Chondrocyte (in vitro differentiated cells): ENCODE measurements at regions not wholly inside any gene's neighbourhood (a gene's known extent, or its start where the extent isn't known, plus 50 kb on each side); places are given as distances from the start of the nearest gene placed in this dataset.
A peak's percentile ranks its signal among the peaks of the same experiment; 100 is the strongest.
"Not testable (repeated sequence)": the region's sequence is repeated elsewhere in the genome, so short reads cannot be mapped to it uniquely, and the experiment has no call there.

Experiments
- DNase-seq: peaks from one replicate; pipeline ENCODE4 v3.0.0; 2021; ENCODE audit warnings: mixed read lengths, low spot score
- H3K27ac Mint-ChIP-seq: one replicate; pipeline ENCODE4 v1.8.0; 2021; ENCODE audit warnings: mild to moderate bottlenecking, moderate library complexity, mixed read lengths; ENCODE audit not compliant: unreplicated experiment
- H3K27me3 Mint-ChIP-seq: 2 replicates; pipeline ENCODE4 v1.8.0; 2021; ENCODE audit warnings: low read depth, mixed read lengths
- H3K36me3 Mint-ChIP-seq: 2 replicates; pipeline ENCODE4 v1.8.0; 2021; ENCODE audit warnings: low read depth, mixed read lengths
- H3K4me1 Mint-ChIP-seq: 2 replicates; pipeline ENCODE4 v1.8.0; 2021; ENCODE audit warnings: low read depth, mild to moderate bottlenecking, mixed read lengths
- H3K4me3 Mint-ChIP-seq: one replicate; pipeline ENCODE4 v1.8.0; 2021; ENCODE audit warnings: mild to moderate bottlenecking, moderate library complexity, mixed read lengths; ENCODE audit not compliant: unreplicated experiment
- H3K9me3 Mint-ChIP-seq: 2 replicates; pipeline ENCODE4 v1.8.0; 2021; ENCODE audit warnings: low read depth, mixed read lengths
- TF ChIP-seq, protein P1 (sequence below): fragments of 200-600 bp; sonication (generic); IDR thresholded peaks from 2 replicates; pipeline ENCODE4 v1.5.0; 2021; ENCODE audit warnings: antibody characterized with exemption, mild to moderate bottlenecking, moderate library complexity

DNA sequence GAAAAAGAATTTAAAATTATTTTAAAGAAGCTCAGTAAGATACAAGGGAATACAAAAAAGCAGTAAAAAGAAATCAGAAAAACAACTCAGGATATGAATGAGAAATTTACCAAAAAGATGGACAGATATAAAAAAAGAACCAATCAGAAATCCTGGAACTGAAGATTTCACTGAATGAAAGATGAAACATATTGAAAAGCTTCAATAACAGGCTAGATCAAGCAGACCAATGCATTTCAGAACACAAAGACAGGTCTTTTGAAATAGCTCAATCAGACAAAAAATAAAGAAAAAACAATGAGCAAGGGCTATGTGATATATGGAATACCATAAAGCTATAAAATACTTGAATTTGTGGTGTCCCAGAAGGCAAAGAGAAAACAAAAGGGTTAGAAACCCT, 322.6 kb upstream of the POU5F2 start:
- no peak overlapping the region for H3K27ac Mint-ChIP-seq
- peaks cover 14% of the 10 kb centered on the region for H3K36me3 Mint-ChIP-seq
- H3K9me3 Mint-ChIP-seq: peaks cover 49% of the 10 kb centered on the region
- H3K4me1 Mint-ChIP-seq: no peaks in the 10 kb centered on the region
- TF ChIP-seq, protein P1, sequence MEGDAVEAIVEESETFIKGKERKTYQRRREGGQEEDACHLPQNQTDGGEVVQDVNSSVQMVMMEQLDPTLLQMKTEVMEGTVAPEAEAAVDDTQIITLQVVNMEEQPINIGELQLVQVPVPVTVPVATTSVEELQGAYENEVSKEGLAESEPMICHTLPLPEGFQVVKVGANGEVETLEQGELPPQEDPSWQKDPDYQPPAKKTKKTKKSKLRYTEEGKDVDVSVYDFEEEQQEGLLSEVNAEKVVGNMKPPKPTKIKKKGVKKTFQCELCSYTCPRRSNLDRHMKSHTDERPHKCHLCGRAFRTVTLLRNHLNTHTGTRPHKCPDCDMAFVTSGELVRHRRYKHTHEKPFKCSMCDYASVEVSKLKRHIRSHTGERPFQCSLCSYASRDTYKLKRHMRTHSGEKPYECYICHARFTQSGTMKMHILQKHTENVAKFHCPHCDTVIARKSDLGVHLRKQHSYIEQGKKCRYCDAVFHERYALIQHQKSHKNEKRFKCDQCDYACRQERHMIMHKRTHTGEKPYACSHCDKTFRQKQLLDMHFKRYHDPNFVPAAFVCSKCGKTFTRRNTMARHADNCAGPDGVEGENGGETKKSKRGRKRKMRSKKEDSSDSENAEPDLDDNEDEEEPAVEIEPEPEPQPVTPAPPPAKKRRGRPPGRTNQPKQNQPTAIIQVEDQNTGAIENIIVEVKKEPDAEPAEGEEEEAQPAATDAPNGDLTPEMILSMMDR: no peak
- H3K27me3 Mint-ChIP-seq: no peaks in the 10 kb centered on the region
- H3K4me3 Mint-ChIP-seq: no peak overlapping the region
- DNase-seq: no peak

DNA sequence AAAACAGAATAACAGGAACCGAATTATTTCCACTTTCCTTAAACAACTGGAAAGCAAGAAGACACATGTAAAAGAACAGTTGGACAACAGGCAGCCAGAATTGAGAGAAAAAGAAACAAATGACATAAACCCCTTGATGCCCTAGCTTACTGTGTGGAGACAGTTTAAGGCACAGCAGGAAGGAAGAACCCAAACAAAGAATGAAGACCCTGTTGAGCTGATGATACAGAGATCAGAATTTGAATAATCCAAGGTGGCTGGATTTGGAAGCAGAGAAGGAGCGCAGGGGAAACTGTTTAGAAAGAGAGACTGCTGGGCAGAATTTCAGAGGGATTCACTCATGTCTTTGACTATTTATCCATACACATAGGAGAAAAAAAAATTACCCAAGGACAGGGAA, 316.3 kb upstream of the POU5F2 start:
- Mint-ChIP-seq H3K9me3 (peaks cover 4% of the 10 kb centered on the region), H3K4me3 (no peak overlapping the region), H3K27me3 (no peaks in the 10 kb centered on the region), H3K27ac (peak overlapping the region; percentile 0), H3K4me1 (peaks cover 18% of the 10 kb centered on the region), H3K36me3 (peaks cover 5% of the 10 kb centered on the region)
- DNase-seq: no peak
- TF ChIP-seq, protein P1: no peak

DNA sequence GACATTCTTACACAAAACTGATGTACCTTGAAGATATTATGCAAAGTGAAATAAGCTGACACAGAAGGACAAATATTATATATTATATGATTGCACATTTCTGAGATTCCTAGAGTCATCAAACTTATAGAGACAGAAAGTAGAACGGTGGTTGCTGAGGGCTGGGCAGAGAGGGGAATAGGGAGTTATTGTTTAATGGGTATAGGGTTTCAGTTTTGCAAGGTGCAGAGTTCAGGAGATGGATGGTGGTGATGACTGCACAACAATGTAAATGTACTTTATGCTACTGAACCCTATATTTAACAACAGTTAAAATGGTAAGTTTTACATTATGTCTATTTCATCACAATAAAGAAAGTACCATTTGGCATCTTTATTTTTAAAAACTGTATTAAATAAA, 315.8 kb upstream of the POU5F2 start:
- TF ChIP-seq, protein P1: no peak
- peaks cover 5% of the 10 kb centered on the region for H3K36me3 Mint-ChIP-seq
- H3K27ac Mint-ChIP-seq: no peak overlapping the region
- peaks cover 18% of the 10 kb centered on the region for H3K4me1 Mint-ChIP-seq
- DNase-seq: no peak
- H3K9me3 Mint-ChIP-seq: peaks cover 4% of the 10 kb centered on the region
- H3K27me3 Mint-ChIP-seq: no peaks in the 10 kb centered on the region
- no peak overlapping the region for H3K4me3 Mint-ChIP-seq

DNA sequence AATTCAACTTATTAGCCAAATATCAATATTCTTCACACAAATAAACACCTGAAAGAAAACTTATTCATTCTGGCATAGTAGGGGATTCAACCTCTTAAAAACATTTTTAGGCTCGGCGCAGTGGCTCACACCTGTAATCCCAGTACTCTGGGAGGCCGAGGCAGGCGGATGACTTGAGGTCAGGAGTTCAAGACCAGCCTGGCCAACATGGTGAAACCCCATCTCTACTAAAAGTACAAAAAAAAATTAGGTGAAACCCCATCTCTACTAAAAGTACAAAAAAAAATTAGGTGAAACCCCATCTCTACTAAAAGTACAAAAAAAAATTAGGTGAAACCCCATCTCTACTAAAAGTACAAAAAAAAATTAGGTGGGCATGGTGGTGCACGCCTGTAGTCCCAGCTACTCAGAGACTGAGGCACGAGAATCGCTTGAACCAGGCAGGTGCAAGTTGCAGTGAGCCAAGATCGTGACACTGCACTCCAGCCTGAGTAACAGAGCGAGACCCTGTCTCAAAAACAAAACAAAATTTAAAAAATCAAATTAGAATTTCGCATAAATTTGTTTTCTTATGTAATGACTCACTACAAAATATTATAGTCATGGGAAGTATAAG, 308.0 kb upstream of the POU5F2 start:
- H3K27ac Mint-ChIP-seq, H3K4me3 Mint-ChIP-seq: not testable (repeated sequence)

DNA sequence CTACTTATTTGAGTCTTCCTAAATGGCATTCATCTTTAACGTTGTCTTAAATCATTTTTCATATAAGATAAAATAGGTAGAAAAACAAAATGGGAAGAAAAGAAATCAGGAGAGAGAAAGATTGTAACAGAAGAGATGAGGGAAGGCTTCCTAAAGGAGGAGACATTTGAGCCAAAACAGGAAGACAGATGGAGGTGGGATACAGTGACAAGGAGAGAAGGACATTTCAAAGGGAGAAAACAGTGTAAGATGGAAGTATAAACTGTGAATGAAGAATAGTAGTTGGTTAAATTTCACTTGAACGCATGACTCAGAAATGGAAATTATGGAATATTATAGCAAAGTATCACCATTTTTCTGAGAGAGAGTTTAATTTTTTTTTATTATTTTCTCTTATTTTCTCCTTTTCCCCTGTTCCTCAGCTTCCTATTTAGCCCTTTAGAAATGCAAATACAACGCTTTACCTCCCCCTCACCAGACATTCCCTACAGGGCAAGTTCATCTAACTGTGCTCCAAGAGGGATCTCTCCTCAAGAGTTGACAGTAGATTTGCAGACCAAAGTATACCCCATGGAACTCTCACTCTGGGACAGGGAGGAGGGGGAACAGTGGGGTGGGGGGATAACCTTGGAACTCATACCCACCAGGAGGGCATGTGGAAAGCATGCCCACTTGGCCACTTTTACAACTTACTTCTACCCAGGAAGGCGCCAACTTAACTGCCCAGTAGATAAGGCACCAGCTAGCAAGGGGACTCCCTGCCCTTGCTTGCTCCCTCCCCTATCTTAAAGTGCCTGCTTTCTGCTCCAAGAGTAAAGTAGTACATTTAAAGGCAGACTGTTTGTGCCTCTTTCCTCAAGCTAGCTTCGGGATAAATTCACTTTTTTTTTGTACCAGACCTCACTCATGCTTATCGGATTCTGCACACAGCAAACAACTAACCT, 304.7 kb upstream of the POU5F2 start:
- H3K27me3 Mint-ChIP-seq: no peaks in the 10 kb centered on the region
- H3K4me1 Mint-ChIP-seq: no peaks in the 10 kb centered on the region
- H3K9me3 Mint-ChIP-seq: no peaks in the 10 kb centered on the region
- no peak overlapping the region for H3K4me3 Mint-ChIP-seq
- H3K36me3 Mint-ChIP-seq: peaks cover 4% of the 10 kb centered on the region
- no peak overlapping the region for H3K27ac Mint-ChIP-seq
- no peak for DNase-seq
- TF ChIP-seq, protein P1: no peak

More for the DNA sequence above, 308.0 kb upstream of the POU5F2 start:
- DNase-seq, H3K4me1 Mint-ChIP-seq, H3K36me3 Mint-ChIP-seq, H3K9me3 Mint-ChIP-seq, H3K27me3 Mint-ChIP-seq: not testable (repeated sequence)
